ENCODE measurements at regions not wholly inside any gene's neighbourhood (a gene's known extent, or its start where the extent isn't known, plus 50 kb on each side); places are given as distances from the start of the nearest gene placed in this dataset.

- no peak for DNase-seq (ENCODE audit: low read depth, low spot score)
- Histone ChIP-seq H3K27ac (ENCODE audit: low read depth, low read length) (no peak overlapping the region), H3K27me3 (ENCODE audit: insufficient read depth, low read length) (no peaks in the 10 kb centered on the region), H2AFZ (ENCODE audit: low read depth, low read length, poor library complexity, severe bottlenecking) (no peak overlapping the region), H3K9ac (ENCODE audit: low read length) (no peak overlapping the region), H4K20me1 (ENCODE audit: insufficient read depth) (no peaks in the 10 kb centered on the region), H3K9me3 (ENCODE audit: control insufficient read depth in 1 of 2, insufficient read depth in 1 of 2, low read depth in 1 of 2, low read length in 2 of 2) (no peaks in the 10 kb centered on the region; a peak in 1 of 4 replicates), H3K4me3 (replicated peaks in 1 of 2; ENCODE audit: low read depth in 1 of 2, low read length in 2 of 2) (no peak overlapping the region), H3K4me1 (ENCODE audit: control insufficient read depth in 1 of 2, insufficient read depth in 2 of 2, low read length in 2 of 2) (no peaks in the 10 kb centered on the region), H3K79me2 (ENCODE audit: insufficient read depth, low read length) (no peaks in the 10 kb centered on the region), H3K9me2 (ENCODE audit: insufficient read depth) (no peaks in the 10 kb centered on the region), H3K36me3 (ENCODE audit: control insufficient read depth in 1 of 2, insufficient read depth in 2 of 2, low read length in 2 of 2) (no peaks in the 10 kb centered on the region), H3K4me2 (ENCODE audit: low read length) (no peak overlapping the region)
- POLR2A ChIA-PET: no interaction called here
- RAD21 ChIA-PET (ENCODE audit: low non-redundant PET in 1 of 2, low total read pairs in 2 of 2, uncharacterized antibody in 2 of 2, unreplicated experiment in 2 of 2): no interaction called here
- BruUV-seq (replicated peaks): no TSS peak
- TF ChIP-seq POLR2A (IDR thresholded peaks at IDR 0.05; ENCODE audit: borderline replicate concordance, extremely low read depth, insufficient read depth, insufficient read length) (no peak), REST (IDR thresholded peaks at IDR 0.05; ENCODE audit: low read depth) (no peak), JUND (IDR thresholded peaks at IDR 0.05) (no peak), POLR2AphosphoS5 (IDR thresholded peaks at IDR 0.05; ENCODE audit: low read depth, low read length) (no peak), CEBPB (IDR thresholded peaks at IDR 0.05; ENCODE audit: low read depth) (no peak), TCF7L2 (IDR thresholded peaks at IDR 0.05; ENCODE audit: borderline replicate concordance, extremely low read depth, insufficient read depth, insufficient read length) (no peak), ATF3 (IDR thresholded peaks at IDR 0.05) (no peak), SRF (IDR thresholded peaks at IDR 0.05; ENCODE audit: low read depth) (no peak), EGR1 (IDR thresholded peaks at IDR 0.05; ENCODE audit: low read depth) (no peak), SP1 (IDR thresholded peaks at IDR 0.05; ENCODE audit: low read depth) (no peak), MAX (IDR thresholded peaks at IDR 0.05) (no peak), YY1 (IDR thresholded peaks at IDR 0.05; ENCODE audit: extremely low read depth, insufficient replicate concordance, low read depth, low read length) (no peak), ELF1 (IDR thresholded peaks at IDR 0.05; ENCODE audit: borderline replicate concordance, low read depth) (no peak), FOSL1 (IDR thresholded peaks at IDR 0.05; ENCODE audit: low read depth) (no peak)
- CTCF ChIA-PET: no interaction called here
- no peak for ATAC-seq
- intact Hi-C loops (cut with micrococcal nuclease): no loop called here
Observed at GRCh38 chr6:94590416-94590815, 986.9 kb upstream of the MANEA start.

Data from HCT116 (cell line).